D721Med (cell line): ENCODE measurements at regions not wholly inside any gene's neighbourhood (a gene's known extent, or its start where the extent isn't known, plus 50 kb on each side); places are given as distances from the start of the nearest gene placed in this dataset.
"Not testable (repeated sequence)": the region's sequence is repeated elsewhere in the genome, so short reads cannot be mapped to it uniquely, and the experiment has no call there.

Experiments
- DNase-seq: peaks from one replicate; pipeline ENCODE4 v3.0.0; 2011; ENCODE audit warnings: low spot score; ENCODE audit not compliant: insufficient read length
- FAIRE-seq: peaks from 2 replicates; lab custom pipeline; 2011; peaks lifted over from hg19 to GRCh38; lab: Jason Lieb, UNC
- CTCF ChIP-seq: IDR thresholded peaks from 2 replicates; pipeline ENCODE4 v1.5.1; 2012; ENCODE audit warnings: mild to moderate bottlenecking, control low read depth; ENCODE audit not compliant: insufficient read depth; ENCODE audit errors: missing control alignments

GRCh38 chr1:215022204-215022603 lies 60.3 kb upstream of the KCNK2 start:
- no peak for TF ChIP-seq CTCF
- DNase-seq (no peak), FAIRE-seq (no peak)

- no peak for DNase-seq
- no peak for FAIRE-seq
- TF ChIP-seq CTCF = no peak
Measured at GRCh38 chr1:215022741-215023141, 59.8 kb upstream of the KCNK2 start.

- FAIRE-seq = no peak
Measured at GRCh38 chr1:215023155-215023832, 59.2 kb upstream of the KCNK2 start.

GRCh38 chr1:215028954-215029353 lies 53.6 kb upstream of the KCNK2 start:
- no peak for TF ChIP-seq CTCF
- DNase-seq (no peak), FAIRE-seq (peak; percentile 63)

More at GRCh38 chr1:215023155-215023832, 59.2 kb upstream of the KCNK2 start:
- DNase-seq = no peak
- no peak for TF ChIP-seq CTCF

GRCh38 chr1:215030581-215030980 lies 52.0 kb upstream of the KCNK2 start:
- not testable (repeated sequence) for FAIRE-seq, DNase-seq

GRCh38 chr1:215031392-215031791 lies 51.1 kb upstream of the KCNK2 start:
- FAIRE-seq (no peak), DNase-seq (no peak)
- TF ChIP-seq CTCF = no peak
